Heart right ventricle (tissue), 16 donors: ENCODE measurements at regions not wholly inside any gene's neighbourhood (a gene's known extent, or its start where the extent isn't known, plus 50 kb on each side); places are given as distances from the start of the nearest gene placed in this dataset.

Experiments
- ATAC-seq, 8 donors: fragments of 200-7000 bp; cut with Tn5 transposase; one replicate each; pipeline ENCODE4 v1.9.1; 2020; ENCODE audit warnings: mild to moderate bottlenecking in 8 of 8, moderate library complexity in 8 of 8, moderate number of reproducible peaks in 1 of 8
- DNase-seq, 2 donors: peaks; one replicate each; pipeline ENCODE4 v3.0.0-alpha.2; 2020
- H3K27ac ChIP-seq, 10 donors: fragments of 200-600 bp; sonication (generic) in 2 of 10; one replicate each; pipeline versions ENCODE4 v1.5.0 to v1.8.0; 2020 to 2022; ENCODE audit warnings: mild to moderate bottlenecking in 3 of 10
- H3K27me3 ChIP-seq, 7 donors: fragments of 200-600 bp; one replicate each; pipeline ENCODE4 v1.8.0; 2021 to 2022; ENCODE audit warnings: mild to moderate bottlenecking in 2 of 7
- H3K36me3 ChIP-seq, 9 donors: fragments of 200-600 bp; sonication (generic) in 1 of 9; one replicate each; pipeline versions ENCODE4 v1.5.0 to v1.8.0; 2020 to 2022; ENCODE audit warnings: mild to moderate bottlenecking in 2 of 9
- H3K4me1 ChIP-seq, 9 donors: fragments of 200-600 bp; sonication (generic) in 1 of 9; one replicate each; pipeline versions ENCODE4 v1.5.0 to v1.8.0; 2020 to 2022; ENCODE audit warnings: mild to moderate bottlenecking in 4 of 9
- H3K4me3 ChIP-seq, 10 donors: fragments of 200-600 bp; sonication (generic) in 2 of 10; one replicate each; pipeline versions ENCODE4 v1.5.0 to v1.8.0; 2020 to 2022; ENCODE audit warnings: mild to moderate bottlenecking in 7 of 10, moderate library complexity in 2 of 10
- H3K9me3 ChIP-seq, 11 donors: fragments of 200-600 bp in 10 of 11; sonication (generic) in 2 of 11; one replicate each; pipeline versions ENCODE4 v1.5.0 to v1.8.0; 2013 to 2022; ENCODE audit warnings: mild to moderate bottlenecking in 2 of 11, control low read depth in 1 of 11, moderate library complexity in 1 of 11
- CTCF ChIP-seq, 9 donors: fragments of 200-600 bp; sonication (generic) in 2 of 9; IDR thresholded peaks; one replicate each; pipeline versions ENCODE4 v1.5.0 to v1.8.0; 2021 to 2022; ENCODE audit warnings: antibody characterized with exemption in 9 of 9, mild to moderate bottlenecking in 5 of 9, moderate library complexity in 1 of 9
- WGBS, 2 donors: extraction: QIAGEN DNeasy Blood & Tissue Kit; methylation state at CpG; one replicate each; pipeline ENCODE4 v1.1.7; 2013; ENCODE audit warnings: inconsistent platforms in 1 of 2; 5-methylcytosine and 5-hydroxymethylcytosine counted together
- intact Hi-C, 10 donors: fragments of 100-400 bp; cut with DNase I; formaldehyde crosslinking; loops; one replicate each; pipeline versions ENCODE4 v1.11.1 to v1.14.2; 2022
- donor health status: Arrhythmogenic right ventricular cardiomyopathy.
- donor health status: ischemic (EF 13 %, LVEDD 7.1; RV severe dilation, severe dysfunction).
- donor health status: healthy with polysubstance abuse.
- donor health status: DM: no; HTN: yes; CAD: no.
- donor health status: DM: no; HTN: no; CAD: no.
- donor health status: ischemic (EF 25% LVEDD 6.9; RV normal size, moderate dysfunction).
- donor health status: ischemic (EF 25% LVEDD 5.7; RV mildly dilated, moderate dysfunction).
- donor health status: healthy.
- donor health status: DM: yes; HTN: yes; CAD: no.
- donor health status: Ischemic cardiomyopathy.
- donor health status: ischemic (EF 35%, LVEDD 5.7; RV mildly dilated, moderate dysfunction).
- donor health status: nonischemic (EF 11% LVEDD 7.7; RV severe dilation, severe dysfunction).
- donor health status: DM: yes; HTN: yes; CAD: no.
- donor health status: PGD.
- donor health status: ischemic (EF 29% LVEDD 5.4; RV normal size, mild dysfunction).
- donor health status: nonischemic (EF 23%, LVEDD 6.1; RV moderate dilation, normal function).

- H3K4me3 ChIP-seq = no peak overlapping the region
- 72 to 79% methylated on average over 6 of the region's 6 CpGs for WGBS, 2 donors
- no peaks in the 10 kb centered on the region for H3K27me3 ChIP-seq
- peaks cover 0 to 8% (median 0%) of the 10 kb centered on the region in 9 donors for H3K4me1 ChIP-seq
- H3K36me3 ChIP-seq = no peaks in the 10 kb centered on the region
- intact Hi-C loops = no loop called here
- no peak overlapping the region for H3K27ac ChIP-seq
- no peak for TF ChIP-seq CTCF (IDR thresholded peaks at IDR 0.05)
- no peaks in the 10 kb centered on the region for H3K9me3 ChIP-seq
- ATAC-seq (no peak), DNase-seq (no peak)
Measured at GRCh38 chr5:5826911-5827310, 404.4 kb downstream of the ICE1 start.

- H3K27me3 ChIP-seq = no peaks in the 10 kb centered on the region
- H3K27ac ChIP-seq = no peak overlapping the region
- DNase-seq (no peak), ATAC-seq (no peak)
- WGBS, 2 donors = 68 to 75% methylated on average over 3 of the region's 3 CpGs
- H3K4me3 ChIP-seq = no peak overlapping the region
- H3K4me1 ChIP-seq = peaks cover 0 to 8% (median 0%) of the 10 kb centered on the region in 9 donors
- peaks cover 0 to 3% (median 0%) of the 10 kb centered on the region in 11 donors for H3K9me3 ChIP-seq
- no peaks in the 10 kb centered on the region for H3K36me3 ChIP-seq
- TF ChIP-seq CTCF (IDR thresholded peaks at IDR 0.05) = no peak
- intact Hi-C loops = no loop called here
Measured at GRCh38 chr5:5822729-5823257, 400.3 kb downstream of the ICE1 start.

- no peak for TF ChIP-seq CTCF (IDR thresholded peaks at IDR 0.05)
- Histone ChIP-seq H3K4me3 (no peak overlapping the region), H3K27me3 (no peaks in the 10 kb centered on the region), H3K9me3 (peaks cover 0 to 3% (median 0%) of the 10 kb centered on the region in 11 donors), H3K4me1 (no peaks in the 10 kb centered on the region), H3K27ac (no peak overlapping the region), H3K36me3 (no peaks in the 10 kb centered on the region)
- intact Hi-C loops = no loop called here
- ATAC-seq (no peak), DNase-seq (no peak)
Measured at GRCh38 chr5:5816960-5817359, 394.5 kb downstream of the ICE1 start.

GRCh38 chr5:5813441-5813840 lies 391.0 kb downstream of the ICE1 start:
- no peaks in the 10 kb centered on the region for H3K9me3 ChIP-seq
- no peaks in the 10 kb centered on the region for H3K27me3 ChIP-seq
- intact Hi-C loops = no loop called here
- no peaks in the 10 kb centered on the region for H3K4me1 ChIP-seq
- no peak for ATAC-seq
- no peak for DNase-seq
- no peak overlapping the region for H3K27ac ChIP-seq
- H3K4me3 ChIP-seq = no peak overlapping the region
- 60 to 61% methylated on average over 5 of the region's 5 CpGs for WGBS, 2 donors
- H3K36me3 ChIP-seq = no peaks in the 10 kb centered on the region
- TF ChIP-seq CTCF (IDR thresholded peaks at IDR 0.05) = no peak
